IPS-NIHi11 (cell line): ENCODE measurements at regions not wholly inside any gene's neighbourhood (a gene's known extent, or its start where the extent isn't known, plus 50 kb on each side); places are given as distances from the start of the nearest gene placed in this dataset.
"Not testable (repeated sequence)": the region's sequence is repeated elsewhere in the genome, so short reads cannot be mapped to it uniquely, and the experiment has no call there.

Experiments
- DNase-seq: peaks from one replicate; pipeline ENCODE4 v3.0.0; 2012; ENCODE audit warnings: mixed read lengths, low spot score

DNA sequence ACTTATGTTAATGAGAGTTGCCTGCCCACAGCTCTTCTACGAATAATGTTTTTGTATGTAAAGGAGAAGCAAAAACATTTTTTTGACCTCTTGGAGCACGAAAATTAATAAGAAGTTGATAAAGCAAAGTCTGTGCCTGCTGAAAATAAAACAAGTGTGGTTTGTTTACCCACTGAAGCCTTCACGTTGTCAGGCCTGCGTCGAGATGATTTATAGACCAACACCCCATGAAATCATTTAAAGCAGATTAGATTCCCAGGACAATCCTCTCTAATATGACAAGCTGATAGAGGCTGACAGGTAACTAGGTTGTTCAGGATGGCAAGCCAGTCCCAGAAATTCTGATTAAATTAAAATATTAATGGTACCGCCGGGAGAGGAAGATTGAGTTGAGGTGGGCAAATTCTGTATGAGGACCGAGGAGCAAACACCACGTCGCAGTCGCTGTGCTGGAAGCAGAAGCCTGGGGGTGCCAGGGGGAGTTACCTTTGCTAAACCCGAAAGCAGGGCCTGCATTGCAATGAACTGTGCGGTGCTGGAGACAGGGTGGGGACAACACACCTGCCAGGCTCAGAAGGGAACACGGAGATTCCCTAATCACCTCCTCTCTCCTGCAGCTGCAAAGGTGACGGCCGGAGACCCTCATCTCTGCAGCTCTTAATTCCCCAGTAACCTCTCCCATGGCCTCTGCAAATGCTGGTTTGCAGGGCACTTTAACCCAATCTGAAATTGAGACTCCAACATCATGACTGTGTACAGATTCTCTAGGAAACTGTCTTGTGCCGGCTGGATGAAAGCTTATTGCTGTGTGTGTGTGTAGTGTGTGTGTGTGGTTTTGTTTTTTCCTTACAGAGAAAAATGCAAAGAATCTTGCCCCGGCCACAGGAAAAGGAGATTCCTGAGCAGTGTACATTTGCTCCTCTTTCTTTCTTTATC, 2805.9 kb downstream of the RPIA start:
- not testable (repeated sequence) for DNase-seq

DNA sequence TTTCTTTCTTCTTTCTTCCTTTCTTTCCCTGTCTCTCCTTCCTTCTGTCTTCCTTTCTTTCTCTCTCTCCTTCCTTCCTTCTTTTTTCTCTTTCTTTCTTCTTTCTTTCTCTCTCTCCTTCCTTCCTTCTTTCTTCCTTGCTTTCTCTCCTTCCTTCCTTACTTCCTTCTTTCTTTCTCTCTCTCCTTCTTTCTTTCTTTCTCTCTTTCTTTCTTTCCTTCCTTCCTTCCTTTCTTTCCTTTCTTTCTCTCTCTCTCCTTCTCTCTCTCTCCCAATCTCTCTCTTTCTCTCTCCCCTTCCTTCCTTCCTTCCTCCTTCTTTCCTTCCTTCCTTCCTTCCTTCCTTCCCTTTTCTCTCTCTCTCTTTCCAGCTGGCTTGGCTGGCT, 2806.6 kb downstream of the RPIA start:
- DNase-seq: not testable (repeated sequence)

DNA sequence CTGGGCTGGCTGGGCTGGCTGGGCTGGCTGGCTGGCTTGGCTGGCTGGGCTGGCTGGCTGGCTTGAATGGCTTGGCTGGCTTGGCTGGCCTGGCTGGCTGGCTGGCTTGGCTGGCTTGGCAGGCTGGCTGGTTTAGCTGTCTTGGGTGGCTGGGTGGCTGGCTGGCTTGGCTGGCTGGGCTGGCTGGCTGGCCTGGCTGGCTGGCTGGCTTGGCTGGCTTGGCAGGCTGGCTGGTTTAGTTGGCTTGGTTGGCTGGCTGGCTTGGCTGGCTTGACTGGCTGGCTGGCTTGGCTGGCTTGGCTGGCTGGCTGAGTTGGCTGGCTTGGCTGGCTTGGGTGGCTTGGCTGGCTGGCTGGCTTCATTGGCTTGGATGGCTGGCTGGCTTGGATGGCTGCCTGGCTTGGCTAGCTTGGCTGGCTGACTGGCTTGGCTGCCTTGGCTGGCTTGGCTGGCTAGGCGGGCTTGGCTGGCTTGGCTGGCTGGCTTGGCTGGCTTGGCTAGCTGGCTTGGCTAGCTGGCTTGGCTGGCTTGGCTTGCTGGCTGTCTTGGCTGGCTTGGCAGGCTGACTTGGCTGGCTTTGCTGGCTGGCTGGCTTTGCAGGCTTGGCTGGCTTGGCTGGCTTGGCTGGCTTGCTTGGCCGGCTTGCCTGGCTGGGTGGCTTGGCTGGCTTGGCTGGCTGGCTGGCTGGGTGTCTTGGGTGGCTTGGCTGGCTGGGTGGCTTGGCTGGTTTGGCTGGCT, 2807.2 kb downstream of the RPIA start:
- not testable (repeated sequence) for DNase-seq

DNA sequence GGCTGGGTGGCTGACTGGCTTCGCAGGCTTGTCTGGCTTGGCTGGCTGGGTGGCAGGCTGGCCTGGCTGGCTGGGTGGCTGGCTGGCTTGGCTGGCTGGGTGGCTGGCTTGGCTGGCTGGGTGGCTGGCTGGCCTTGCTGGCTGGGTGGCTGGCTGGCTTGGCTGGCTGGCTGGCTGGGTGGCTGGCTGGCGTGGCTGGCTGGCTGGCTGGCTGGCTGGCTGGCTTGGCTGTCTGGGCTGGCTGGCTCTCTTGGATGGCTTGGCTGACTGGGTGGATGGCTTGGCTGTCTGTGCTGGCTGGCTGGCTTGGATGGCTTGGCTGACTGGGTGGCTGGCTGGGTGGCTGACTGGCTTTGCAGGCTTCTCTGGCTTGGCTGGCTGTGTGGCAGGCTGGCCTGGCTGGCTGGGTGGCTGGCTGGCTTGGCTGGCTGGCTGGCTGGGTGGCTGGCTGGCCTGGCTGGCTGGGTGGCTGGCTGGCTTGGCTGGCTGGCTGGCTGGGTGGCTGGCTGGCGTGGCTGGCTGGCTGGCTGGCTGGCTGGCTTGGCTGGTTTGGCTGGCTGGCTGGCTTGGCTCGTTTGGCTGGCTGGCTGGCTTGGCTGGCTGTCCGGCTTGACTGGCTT, 2808.1 kb downstream of the RPIA start:
- not testable (repeated sequence) for DNase-seq

DNA sequence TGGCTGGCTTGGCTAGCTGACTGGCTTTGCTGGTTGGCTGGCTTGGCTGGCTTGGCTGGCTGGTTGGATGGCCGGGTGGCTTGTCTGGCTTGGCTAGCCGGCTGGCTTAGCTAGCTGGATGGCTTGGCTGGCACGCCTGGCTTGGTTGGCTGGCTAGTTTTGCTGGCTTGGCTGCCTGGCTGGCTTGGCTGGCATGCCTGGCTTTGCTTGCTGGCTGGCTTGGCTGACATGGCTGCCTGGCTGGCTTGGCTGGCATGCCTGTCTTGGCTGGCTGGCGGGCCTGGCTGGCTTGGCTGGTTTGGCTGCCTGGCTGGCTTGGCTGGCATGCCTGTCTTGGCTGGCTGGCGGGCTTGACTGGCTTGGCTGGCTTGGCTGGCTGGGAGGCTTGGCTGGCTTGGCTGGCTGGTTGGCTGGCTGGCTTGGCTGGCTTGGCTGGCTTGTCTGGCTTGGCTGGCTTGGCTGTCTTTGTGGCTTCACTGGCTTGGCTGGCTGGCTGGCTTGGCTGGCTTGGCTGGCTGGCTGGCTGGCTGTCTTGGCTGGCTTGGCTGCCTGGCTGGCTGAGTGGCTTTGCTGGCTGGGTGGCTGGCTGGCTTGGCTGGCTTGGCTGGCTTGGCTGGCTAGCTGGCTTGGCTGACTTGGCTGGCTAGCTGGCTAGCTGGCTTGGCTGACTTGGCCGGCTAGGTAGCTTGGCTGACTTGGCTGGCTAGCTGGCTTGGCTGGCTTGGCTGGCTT, 2808.9 kb downstream of the RPIA start:
- not testable (repeated sequence) for DNase-seq

DNA sequence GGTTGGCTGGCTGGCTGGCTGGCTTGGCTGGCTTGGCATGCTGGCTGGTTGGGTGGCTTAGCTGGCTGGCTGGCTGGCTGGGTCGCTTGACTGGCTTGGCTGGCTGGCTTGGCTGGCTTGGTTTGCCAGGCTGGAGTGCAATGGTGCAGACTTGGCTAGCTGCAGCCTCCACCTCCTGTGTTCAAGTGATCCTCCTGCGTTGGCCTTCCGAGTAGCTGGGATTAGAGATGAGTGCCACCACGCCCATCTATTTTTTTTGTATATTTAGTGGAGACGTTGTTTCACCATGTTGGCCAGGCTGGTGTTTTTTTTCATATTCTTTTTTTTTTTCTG, 2809.5 kb downstream of the RPIA start:
- DNase-seq: not testable (repeated sequence)

DNA sequence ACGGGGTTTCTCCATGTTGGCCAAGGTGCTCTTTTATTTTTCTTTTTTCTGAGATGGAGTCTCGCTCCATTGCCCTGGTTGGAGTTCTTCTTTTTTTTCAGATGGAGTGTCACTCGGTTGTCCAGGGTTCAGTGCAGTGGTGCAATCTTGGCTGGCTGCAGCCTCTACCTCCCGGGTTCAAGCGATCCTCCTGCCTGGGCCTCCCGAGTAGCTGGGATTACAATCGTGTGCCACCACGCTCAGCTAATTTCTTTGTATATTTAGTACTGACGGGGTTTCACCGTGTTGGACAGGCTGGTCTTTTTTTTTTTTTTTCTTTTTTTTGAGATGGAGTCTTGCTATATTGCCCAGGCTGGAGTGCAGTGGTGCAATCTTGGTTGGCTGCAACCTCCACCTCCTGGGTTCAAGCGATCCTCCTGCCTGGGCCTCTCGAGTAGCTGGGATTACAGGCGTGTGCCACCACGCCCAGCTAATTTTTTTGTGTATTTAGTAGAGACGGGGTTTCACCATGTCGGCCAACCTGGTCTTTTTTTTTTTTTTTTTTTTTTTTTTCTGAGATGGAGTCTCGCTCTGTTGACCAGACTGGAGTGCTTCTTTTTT, 2810.1 kb downstream of the RPIA start:
- DNase-seq: not testable (repeated sequence)

DNA sequence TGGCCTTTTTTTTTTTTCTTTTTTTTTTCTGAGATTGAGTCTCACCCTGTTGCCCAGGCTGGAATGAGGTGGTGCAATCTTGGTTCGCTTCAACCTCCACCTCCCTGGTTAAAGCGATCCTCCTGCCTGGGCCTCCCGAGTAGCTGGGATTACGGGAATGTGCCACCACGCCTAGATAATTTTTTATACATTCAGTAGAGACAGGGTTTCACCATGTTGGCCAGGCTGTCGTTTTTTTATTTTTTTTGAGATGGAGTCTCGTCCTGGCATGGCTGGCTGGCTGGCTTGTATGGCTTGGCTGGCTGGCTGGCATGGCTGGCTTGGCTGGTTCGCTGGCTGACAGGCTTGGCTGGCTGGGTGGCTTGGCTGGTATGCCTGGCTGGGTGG, 2812.1 kb downstream of the RPIA start:
- not testable (repeated sequence) for DNase-seq

DNA sequence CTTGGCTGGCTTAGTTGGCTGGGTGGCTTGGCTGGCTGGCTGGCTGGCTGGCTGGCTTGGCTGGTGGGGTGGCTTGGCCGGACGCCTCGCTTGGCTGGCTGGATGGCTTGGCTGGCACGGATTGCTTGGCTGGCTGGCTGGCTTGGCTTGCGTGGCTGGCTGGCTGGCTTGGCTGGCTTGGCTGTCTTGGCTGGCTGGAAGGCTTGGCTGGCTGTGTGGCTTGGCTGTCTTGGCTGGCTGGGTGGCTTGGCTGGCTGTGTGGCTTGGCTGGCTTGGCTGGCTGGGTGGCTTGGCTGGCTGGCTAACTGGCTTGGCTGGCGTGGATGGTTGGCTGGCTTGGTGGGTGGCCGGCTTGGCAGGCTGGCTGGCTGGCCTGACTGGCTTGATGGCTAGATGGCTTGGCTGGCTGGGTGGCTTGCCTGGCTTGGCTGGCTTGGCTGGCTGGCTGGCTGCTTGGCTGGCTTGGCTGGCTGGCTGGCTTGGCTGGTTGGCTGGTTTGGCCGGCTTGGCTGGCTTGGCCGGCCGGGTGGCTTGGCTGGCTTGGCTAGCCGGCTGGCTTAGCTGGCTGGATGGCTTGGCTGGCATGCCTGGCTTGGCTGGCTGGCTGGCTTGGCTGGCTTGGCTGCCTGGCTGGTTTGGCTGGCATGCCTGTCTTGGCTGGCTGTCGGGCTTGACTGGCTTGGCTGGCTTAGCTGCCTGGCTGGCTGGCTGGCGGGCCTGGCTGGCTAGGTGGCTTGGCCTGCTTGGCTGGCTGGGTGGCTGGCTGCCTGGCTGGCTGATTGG, 2812.7 kb downstream of the RPIA start:
- not testable (repeated sequence) for DNase-seq

DNA sequence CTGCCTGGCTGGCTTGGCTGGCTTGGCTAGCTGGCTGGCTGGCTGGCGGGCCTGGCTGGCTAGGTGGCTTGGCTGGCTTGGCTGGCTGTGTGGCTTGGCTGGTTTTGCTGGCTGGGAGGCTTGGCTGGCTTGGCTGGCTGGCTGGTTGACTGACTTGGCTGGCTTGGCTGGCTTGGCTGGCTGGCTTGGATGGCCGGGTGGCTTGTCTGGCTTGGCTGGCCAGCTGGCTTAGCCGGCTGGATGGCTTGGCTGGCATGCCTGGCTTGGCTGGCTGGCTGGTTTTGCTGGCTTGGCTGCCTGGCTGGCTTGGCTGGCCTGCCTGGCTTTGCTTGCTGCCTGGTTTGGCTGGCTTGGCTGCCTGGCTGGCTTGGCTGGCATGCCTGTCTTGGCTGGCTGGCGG, 2817.3 kb downstream of the RPIA start:
- not testable (repeated sequence) for DNase-seq

DNA sequence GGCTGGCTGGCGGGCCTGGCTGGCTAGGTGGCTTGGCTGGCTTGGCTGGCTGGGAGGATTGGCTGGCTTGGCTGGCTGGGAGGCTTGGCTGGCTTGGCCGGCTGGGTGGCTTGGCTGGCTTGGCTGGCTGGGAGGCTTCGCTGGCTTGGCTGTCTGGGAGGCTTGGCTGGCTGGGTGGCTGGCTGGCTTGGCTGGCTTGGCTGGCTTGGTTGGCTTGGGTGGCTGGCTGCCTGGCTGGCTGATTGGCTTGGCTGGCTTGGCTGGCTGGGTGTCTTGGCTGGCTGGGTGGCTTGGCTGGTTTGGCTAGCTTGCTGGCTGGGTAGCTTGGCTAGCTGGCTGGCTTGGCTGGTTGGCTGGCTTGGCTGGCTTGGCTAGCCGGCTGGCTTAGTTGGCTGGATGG, 2817.8 kb downstream of the RPIA start:
- DNase-seq: not testable (repeated sequence)

DNA sequence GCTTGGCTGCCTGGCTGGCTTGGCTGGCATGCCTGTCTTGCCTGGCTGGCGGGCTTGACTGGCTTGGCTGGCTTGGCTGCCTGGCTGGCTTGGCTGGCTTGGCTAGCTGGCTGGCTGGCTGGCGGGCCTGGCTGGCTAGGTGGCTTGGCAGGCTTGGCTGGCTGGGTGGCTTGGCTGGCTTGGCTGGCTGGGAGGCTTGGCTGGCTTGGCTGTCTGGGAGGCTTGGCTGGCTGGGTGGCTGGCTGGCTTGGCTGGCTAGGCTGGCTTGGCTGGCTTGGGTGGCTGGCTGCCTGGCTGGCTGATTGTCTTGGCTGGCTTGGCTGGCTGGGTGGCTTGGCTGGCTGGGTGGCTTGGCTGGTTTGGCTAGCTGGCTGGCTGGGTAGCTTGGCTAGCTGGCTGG, 2819.7 kb downstream of the RPIA start:
- DNase-seq: not testable (repeated sequence)

DNA sequence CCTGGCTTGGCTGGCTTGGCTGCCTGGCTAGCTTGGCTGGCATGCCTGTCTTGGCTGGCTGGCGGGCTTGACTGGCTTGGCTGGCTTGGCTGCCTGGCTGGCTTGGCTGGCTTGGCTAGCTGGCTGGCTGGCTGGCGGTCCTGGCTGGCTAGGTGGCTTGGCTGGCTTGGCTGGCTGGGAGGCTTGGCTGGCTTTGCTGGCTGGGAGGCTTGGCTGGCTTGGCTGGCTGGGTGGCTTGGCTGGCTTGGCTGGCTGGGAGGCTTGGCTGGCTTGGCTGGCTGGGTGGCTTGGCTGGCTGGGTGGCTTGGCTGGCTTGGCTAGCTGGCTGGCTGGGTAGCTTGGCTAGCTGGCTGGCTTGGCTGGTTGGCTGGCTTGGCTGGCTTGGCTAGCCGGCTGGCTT, 2824.5 kb downstream of the RPIA start:
- DNase-seq: not testable (repeated sequence)

DNA sequence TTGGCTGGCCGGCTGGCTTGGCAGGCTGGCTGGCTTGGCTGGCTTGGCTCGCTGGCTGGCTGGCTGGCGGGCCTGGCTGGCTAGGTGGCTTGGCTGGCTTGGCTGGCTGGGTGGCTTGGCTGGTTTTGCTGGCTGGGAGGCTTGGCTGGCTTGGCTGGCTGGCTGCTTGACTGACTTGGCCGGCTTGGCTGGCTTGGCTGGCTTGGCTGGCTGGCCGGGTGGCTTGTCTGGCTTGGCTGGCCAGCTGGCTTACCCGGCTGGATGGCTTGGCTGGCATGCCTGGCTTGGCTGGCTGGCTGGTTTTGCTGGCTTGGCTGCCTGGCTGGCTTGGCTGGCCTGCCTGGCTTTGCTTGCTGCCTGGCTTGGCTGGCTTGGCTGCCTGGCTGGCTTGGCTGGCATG, 2825.2 kb downstream of the RPIA start:
- DNase-seq: not testable (repeated sequence)

DNA sequence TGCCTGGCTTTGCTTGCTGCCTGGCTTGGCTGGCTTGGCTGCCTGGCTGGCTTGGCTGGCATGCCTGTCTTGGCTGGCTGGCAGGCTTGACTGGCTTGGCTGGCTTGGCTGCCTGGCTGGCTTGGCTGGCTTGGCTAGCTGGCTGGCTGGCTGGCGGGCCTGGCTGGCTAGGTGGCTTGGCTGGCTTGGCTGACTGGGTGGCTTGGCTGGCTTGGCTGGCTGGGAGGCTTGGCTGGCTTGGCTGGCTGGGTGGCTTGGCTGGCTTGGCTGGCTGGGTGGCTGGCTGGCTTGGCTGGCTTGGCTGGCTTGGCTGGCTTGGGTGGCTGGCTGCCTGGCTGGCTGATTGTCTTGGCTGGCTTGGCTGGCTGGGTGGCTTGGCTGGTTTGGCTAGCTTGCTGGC, 2826.4 kb downstream of the RPIA start:
- DNase-seq: not testable (repeated sequence)

DNA sequence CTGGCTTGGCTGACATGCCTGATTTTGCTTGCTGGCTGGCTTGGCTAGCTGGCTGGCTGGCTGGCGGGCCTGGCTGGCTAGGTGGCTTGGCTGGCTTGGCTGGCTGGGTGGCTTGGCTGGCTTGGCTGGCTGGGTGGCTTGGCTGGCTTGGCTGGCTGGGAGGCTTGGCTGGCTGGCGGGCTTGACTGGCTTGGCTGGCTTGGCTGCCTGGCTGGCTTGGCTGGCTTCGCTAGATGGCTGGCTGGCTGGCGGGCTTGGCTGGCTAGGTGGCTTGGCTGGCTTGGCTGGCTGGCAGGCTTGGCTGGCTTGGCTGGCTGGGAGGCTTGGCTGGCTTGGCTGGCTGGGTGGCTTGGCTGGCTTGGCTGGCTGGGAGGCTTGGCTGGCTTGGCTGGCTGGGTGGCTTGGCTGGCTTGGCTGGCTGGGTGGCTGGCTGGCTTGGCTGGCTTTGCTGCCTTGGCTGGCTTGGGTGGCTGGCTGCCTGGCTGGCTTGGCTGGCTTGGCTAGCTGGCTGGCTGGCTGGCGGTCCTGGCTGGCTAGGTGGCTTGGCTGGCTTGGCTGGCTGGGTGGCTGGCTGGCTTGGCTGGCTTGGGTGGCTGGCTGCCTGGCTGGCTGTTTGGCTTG, 2827.0 kb downstream of the RPIA start:
- DNase-seq: not testable (repeated sequence)

DNA sequence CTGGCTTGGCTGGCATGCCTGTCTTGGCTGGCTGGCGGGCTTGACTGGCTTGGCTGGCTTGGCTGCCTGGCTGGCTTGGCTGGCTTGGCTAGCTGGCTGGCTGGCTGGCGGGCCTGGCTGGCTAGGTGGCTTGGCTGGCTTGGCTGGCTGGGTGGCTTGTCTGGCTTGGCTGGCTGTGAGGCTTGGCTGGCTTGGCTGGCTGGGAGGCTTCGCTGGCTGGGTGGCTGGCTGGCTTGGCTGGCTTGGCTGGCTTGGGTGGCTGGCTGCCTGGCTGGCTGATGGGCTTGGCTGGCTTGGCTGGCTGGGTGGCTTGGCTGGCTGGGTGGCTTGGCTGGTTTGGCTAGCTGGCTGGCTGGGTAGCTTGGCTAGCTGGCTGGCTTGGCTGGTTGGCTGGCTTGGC, 2827.9 kb downstream of the RPIA start:
- not testable (repeated sequence) for DNase-seq

DNA sequence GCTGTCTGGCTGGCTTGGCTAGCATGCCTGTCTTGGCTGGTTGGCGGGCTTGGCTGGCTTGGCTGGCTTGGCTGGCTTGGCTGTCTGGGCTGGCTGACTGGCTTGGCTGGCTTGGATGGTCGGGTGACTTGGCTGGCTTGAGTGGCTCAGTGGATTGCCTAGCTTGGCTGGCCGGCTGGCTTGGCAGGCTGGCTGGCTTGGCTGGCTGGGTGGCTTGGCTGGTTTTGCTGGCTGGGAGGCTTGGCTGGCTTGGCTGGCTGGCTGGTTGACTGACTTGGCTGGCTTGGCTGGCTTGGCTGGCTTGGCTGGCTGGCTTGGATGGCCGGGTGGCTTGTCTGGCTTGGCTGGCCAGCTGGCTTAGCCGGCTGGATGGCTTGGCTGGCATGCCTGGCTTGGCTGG, 2828.4 kb downstream of the RPIA start:
- DNase-seq: not testable (repeated sequence)

DNA sequence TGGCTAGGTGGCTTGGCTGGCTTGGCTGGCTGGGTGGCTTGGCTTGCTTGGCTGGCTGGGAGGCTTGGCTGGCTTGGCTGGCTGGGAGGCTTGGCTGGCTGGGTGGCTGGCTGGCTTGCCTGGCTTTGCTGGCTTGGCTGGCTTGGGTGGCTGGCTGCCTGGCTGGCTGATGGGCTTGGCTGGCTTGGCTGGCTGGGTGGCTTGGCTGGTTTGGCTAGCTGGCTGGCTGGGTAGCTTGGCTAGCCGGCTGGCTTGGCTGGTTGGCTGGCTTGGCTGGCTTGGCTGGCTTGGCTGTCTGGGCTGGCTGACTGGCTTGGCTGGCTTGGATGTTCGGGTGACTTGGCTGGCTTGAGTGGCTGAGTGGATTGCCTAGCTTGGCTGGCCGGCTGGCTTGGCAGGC, 2829.1 kb downstream of the RPIA start:
- not testable (repeated sequence) for DNase-seq

DNA sequence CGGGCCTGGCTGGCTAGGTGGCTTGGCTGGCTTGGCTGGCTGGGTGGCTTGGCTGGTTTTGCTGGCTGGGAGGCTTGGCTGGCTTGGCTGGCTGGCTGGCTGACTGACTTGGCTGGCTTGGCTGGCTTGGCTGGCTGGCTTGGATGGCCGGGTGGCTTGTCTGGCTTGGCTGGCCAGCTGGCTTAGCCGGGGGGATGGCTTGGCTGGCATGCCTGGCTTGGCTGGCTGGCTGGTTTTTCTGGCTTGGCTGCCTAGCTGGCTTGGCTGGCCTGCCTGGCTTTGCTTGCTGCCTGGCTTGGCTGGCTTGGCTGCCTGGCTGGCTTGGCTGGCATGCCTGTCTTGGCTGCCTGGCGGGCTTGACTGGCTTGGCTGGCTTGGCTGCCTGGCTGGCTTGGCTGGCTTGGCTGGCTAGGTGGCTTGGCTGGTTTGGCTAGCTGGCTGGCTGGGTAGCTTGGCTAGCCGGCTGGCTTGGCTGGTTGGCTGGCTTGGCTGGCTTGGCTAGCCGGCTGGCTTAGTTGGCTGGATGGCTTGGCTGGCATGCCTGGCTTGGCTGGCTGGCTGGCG, 2829.6 kb downstream of the RPIA start:
- not testable (repeated sequence) for DNase-seq
